ENCODE measurements at regions not wholly inside any gene's neighbourhood (a gene's known extent, or its start where the extent isn't known, plus 50 kb on each side); places are given as distances from the start of the nearest gene placed in this dataset.

DNA sequence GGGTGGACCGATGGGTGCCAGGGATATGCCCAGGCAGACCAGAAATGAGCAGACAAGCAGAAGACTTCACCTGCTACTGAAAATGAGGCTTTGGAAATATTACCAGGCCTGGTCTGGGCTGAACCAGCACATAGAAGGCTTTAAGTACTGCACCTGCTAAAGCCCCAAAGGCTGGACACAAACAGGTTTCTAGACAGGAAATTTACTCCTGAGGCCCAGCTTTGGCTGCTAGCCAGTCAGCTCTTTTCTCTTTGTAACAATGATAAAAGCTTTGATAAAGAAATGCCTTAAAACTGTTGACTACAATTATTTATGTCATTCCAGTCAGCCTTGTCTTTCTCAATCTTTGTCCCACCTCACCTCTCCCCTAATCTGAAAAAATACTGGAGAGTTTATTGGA lies 228.9 kb upstream of the EGLN3 start:
- H3K79me2 ChIP-seq (ENCODE audit: control insufficient read depth, low read length) = no peaks in the 10 kb centered on the region
- no peak overlapping the region for H3K4me2 ChIP-seq (ENCODE audit: low read length)
- H3K4me3 ChIP-seq (ENCODE audit: low read length) = no peak overlapping the region
- TF ChIP-seq EZH2phosphoT487 (IDR thresholded peaks at IDR 0.05; ENCODE audit: borderline replicate concordance, low read length) = no peak
- TF ChIP-seq, protein P1, sequence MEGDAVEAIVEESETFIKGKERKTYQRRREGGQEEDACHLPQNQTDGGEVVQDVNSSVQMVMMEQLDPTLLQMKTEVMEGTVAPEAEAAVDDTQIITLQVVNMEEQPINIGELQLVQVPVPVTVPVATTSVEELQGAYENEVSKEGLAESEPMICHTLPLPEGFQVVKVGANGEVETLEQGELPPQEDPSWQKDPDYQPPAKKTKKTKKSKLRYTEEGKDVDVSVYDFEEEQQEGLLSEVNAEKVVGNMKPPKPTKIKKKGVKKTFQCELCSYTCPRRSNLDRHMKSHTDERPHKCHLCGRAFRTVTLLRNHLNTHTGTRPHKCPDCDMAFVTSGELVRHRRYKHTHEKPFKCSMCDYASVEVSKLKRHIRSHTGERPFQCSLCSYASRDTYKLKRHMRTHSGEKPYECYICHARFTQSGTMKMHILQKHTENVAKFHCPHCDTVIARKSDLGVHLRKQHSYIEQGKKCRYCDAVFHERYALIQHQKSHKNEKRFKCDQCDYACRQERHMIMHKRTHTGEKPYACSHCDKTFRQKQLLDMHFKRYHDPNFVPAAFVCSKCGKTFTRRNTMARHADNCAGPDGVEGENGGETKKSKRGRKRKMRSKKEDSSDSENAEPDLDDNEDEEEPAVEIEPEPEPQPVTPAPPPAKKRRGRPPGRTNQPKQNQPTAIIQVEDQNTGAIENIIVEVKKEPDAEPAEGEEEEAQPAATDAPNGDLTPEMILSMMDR (IDR thresholded peaks at IDR 0.05; ENCODE audit: low read depth, low read length, poor library complexity, severe bottlenecking) = no peak
- H3K9me3 ChIP-seq (ENCODE audit: control insufficient read depth, insufficient read depth, low read length) = no peaks in the 10 kb centered on the region
- H3K27me3 ChIP-seq (ENCODE audit: control insufficient read depth, low read length) = no peaks in the 10 kb centered on the region
- no peak overlapping the region for H3K27ac ChIP-seq (ENCODE audit: low read depth, low read length)
- H3K4me1 ChIP-seq (ENCODE audit: control insufficient read depth, low read length) = peaks cover 31% of the 10 kb centered on the region
- no peaks in the 10 kb centered on the region for H3F3A ChIP-seq (ENCODE audit: control insufficient read depth, insufficient read depth)
- H3K36me3 ChIP-seq (ENCODE audit: control insufficient read depth, low read length) = no peaks in the 10 kb centered on the region
- no peaks in the 10 kb centered on the region for H4K20me1 ChIP-seq (ENCODE audit: control insufficient read depth, insufficient read depth, low read depth, low read length)
- no peaks in the 10 kb centered on the region for H3K9me2 ChIP-seq (replicated peaks; ENCODE audit: control insufficient read depth, low read length)

DNA sequence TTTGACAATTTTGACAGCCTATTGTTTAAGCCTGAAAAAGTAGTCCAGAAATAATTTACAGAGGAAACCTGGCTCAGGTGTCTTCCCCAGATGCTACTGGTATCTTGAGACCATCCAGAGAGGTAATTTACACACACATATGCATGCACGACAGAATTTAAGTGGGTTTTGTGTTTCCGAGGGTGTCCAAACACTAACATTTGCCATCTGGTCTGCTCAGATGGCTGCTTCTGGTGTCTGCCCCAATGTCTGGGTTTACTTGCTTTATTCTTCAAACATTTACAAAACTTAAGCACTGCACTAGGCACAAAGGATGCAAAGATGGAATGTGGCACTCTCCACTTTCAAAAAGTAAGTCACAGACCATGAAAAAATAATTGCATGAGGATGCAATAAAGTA lies 226.6 kb upstream of the EGLN3 start:
- H3K79me2 ChIP-seq (ENCODE audit: control insufficient read depth, low read length) = no peaks in the 10 kb centered on the region
- no peaks in the 10 kb centered on the region for H3K9me3 ChIP-seq (ENCODE audit: control insufficient read depth, insufficient read depth, low read length)
- no peaks in the 10 kb centered on the region for H3F3A ChIP-seq (ENCODE audit: control insufficient read depth, insufficient read depth)
- no peaks in the 10 kb centered on the region for H3K9me2 ChIP-seq (replicated peaks; ENCODE audit: control insufficient read depth, low read length)
- TF ChIP-seq, protein P1 (IDR thresholded peaks at IDR 0.05; ENCODE audit: low read depth, low read length, poor library complexity, severe bottlenecking) = no peak
- no peak for TF ChIP-seq EZH2phosphoT487 (IDR thresholded peaks at IDR 0.05; ENCODE audit: borderline replicate concordance, low read length)
- H3K27ac ChIP-seq (ENCODE audit: low read depth, low read length) = no peak overlapping the region
- H4K20me1 ChIP-seq (ENCODE audit: control insufficient read depth, insufficient read depth, low read depth, low read length) = no peaks in the 10 kb centered on the region
- no peaks in the 10 kb centered on the region for H3K36me3 ChIP-seq (ENCODE audit: control insufficient read depth, low read length)
- H3K27me3 ChIP-seq (ENCODE audit: control insufficient read depth, low read length) = no peaks in the 10 kb centered on the region
- H3K4me2 ChIP-seq (ENCODE audit: low read length) = no peak overlapping the region
- peaks cover 31% of the 10 kb centered on the region for H3K4me1 ChIP-seq (ENCODE audit: control insufficient read depth, low read length)
- H3K4me3 ChIP-seq (ENCODE audit: low read length) = no peak overlapping the region

DNA sequence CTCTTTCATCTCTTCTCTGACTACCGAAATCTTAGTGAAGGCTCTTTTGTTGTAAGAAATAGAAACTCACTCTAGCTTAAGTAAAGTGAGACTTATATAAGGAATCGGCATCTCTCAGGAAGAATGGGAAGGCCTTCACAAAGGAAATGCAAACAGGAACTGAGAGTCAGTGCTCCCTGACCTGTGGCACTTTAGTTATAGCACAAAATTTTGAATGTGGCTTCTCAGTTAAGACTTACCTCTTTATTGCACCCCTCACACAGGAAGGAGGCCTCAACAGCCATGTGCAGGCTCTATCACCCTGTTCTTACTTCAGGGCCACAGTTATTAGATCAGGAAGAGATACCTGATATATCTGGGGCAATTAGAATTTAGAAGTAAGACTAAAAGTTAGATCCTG lies 224.7 kb upstream of the EGLN3 start:
- no peaks in the 10 kb centered on the region for H3F3A ChIP-seq (ENCODE audit: control insufficient read depth, insufficient read depth)
- peaks cover 23% of the 10 kb centered on the region for H3K4me1 ChIP-seq (ENCODE audit: control insufficient read depth, low read length)
- no peaks in the 10 kb centered on the region for H3K36me3 ChIP-seq (ENCODE audit: control insufficient read depth, low read length)
- H3K27ac ChIP-seq (ENCODE audit: low read depth, low read length) = peak overlapping the region; percentile 34; the same call in 1 of the 2 replicates
- no peaks in the 10 kb centered on the region for H3K9me2 ChIP-seq (replicated peaks; ENCODE audit: control insufficient read depth, low read length)
- H3K9me3 ChIP-seq (ENCODE audit: control insufficient read depth, insufficient read depth, low read length) = no peaks in the 10 kb centered on the region
- no peaks in the 10 kb centered on the region for H4K20me1 ChIP-seq (ENCODE audit: control insufficient read depth, insufficient read depth, low read depth, low read length)
- TF ChIP-seq, protein P1 (IDR thresholded peaks at IDR 0.05; ENCODE audit: low read depth, low read length, poor library complexity, severe bottlenecking) = no peak
- no peak for TF ChIP-seq EZH2phosphoT487 (IDR thresholded peaks at IDR 0.05; ENCODE audit: borderline replicate concordance, low read length)
- H3K4me3 ChIP-seq (ENCODE audit: low read length) = peak overlapping the region; percentile 28
- peak overlapping the region; percentile 42 for H3K4me2 ChIP-seq (ENCODE audit: low read length)
- no peaks in the 10 kb centered on the region for H3K27me3 ChIP-seq (ENCODE audit: control insufficient read depth, low read length)
- H3K79me2 ChIP-seq (ENCODE audit: control insufficient read depth, low read length) = no peaks in the 10 kb centered on the region

DNA sequence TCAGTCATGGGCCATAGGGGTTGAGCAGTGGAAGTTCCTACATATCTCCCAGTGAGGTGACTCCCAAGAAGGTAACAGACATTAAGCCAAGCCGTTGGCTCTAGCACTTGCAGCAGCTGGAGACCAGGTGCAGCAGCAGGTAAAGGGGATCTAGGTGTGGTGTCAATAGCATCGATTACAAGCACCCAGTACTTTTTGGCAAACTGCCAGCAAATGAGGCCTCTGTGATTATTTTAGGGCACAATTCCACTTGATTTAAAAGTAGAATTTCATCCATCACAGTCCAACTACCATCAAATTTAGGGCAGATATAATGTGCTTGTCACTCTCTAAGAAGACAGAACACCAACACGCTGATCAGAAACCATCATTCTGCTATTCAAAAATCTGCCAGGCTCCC lies 224.1 kb upstream of the EGLN3 start:
- Histone ChIP-seq H3K4me2 (ENCODE audit: low read length) (no peak overlapping the region), H3F3A (ENCODE audit: control insufficient read depth, insufficient read depth) (no peaks in the 10 kb centered on the region), H3K79me2 (ENCODE audit: control insufficient read depth, low read length) (no peaks in the 10 kb centered on the region), H3K9me2 (replicated peaks; ENCODE audit: control insufficient read depth, low read length) (no peaks in the 10 kb centered on the region), H3K4me1 (ENCODE audit: control insufficient read depth, low read length) (peaks cover 17% of the 10 kb centered on the region), H3K27ac (ENCODE audit: low read depth, low read length) (no peak overlapping the region), H3K36me3 (ENCODE audit: control insufficient read depth, low read length) (no peaks in the 10 kb centered on the region), H3K9me3 (ENCODE audit: control insufficient read depth, insufficient read depth, low read length) (no peaks in the 10 kb centered on the region), H4K20me1 (ENCODE audit: control insufficient read depth, insufficient read depth, low read depth, low read length) (no peaks in the 10 kb centered on the region), H3K4me3 (ENCODE audit: low read length) (no peak overlapping the region), H3K27me3 (ENCODE audit: control insufficient read depth, low read length) (no peaks in the 10 kb centered on the region)
- TF ChIP-seq, protein P1 (IDR thresholded peaks at IDR 0.05; ENCODE audit: low read depth, low read length, poor library complexity, severe bottlenecking) = no peak
- no peak for TF ChIP-seq EZH2phosphoT487 (IDR thresholded peaks at IDR 0.05; ENCODE audit: borderline replicate concordance, low read length)
